HCT116 (cell line): ENCODE measurements at regions not wholly inside any gene's neighbourhood (a gene's known extent, or its start where the extent isn't known, plus 50 kb on each side); places are given as distances from the start of the nearest gene placed in this dataset.

Source experiments
- ATAC-seq: fragments of 200-7000 bp; cut with Tn5 transposase; 2 replicates; pipeline ENCODE4 v1.9.1; 2020; ENCODE audit warnings: mild to moderate bottlenecking, moderate library complexity
- BruUV-seq: library from RNA; stranded (reverse); fragments of 400-500 nt; replicated peaks from 2 replicates; lab custom pipeline; 2021; lab: Mats Ljungman, UMichigan
- CTCF ChIA-PET: fragments of 300-600 bp; sonication (Branson Sonifier 250); formaldehyde crosslinking; loops from one replicate; lab custom pipeline; 2021; ENCODE audit warnings: antibody characterized with exemption; lab: Charles Lee
- POLR2A ChIA-PET: fragments of 300-600, 350-600 bp; sonication (Branson Sonifier 250); formaldehyde crosslinking; loops from one replicate; lab custom pipeline; 2021; ENCODE audit warnings: antibody characterized with exemption; lab: Charles Lee
- RAD21 ChIA-PET, 2 experiments: fragments of 300-600 bp; sonication (Branson Sonifier 250); formaldehyde crosslinking; loops; one replicate each; lab custom pipeline; 2023; ENCODE audit warnings: low total read pairs in 2 of 2; ENCODE audit not compliant: uncharacterized antibody in 2 of 2, unreplicated experiment in 2 of 2, low non-redundant PET in 1 of 2; lab: Charles Lee
- DNase-seq: peaks from one replicate; pipeline ENCODE4 v3.0.0-alpha.2; 2010; ENCODE audit warnings: low read depth, low spot score
- H2AFZ ChIP-seq: fragments of 200-600 bp; shearing (Covaris generic), sonication (generic); 2 replicates; pipeline ENCODE4 v1.6.1; 2017; ENCODE audit warnings: low read depth, mixed run types, mixed read lengths, antibody characterized with exemption, low read length; ENCODE audit not compliant: poor library complexity, severe bottlenecking
- H3K27ac ChIP-seq: 2 replicates; pipeline ENCODE4 v1.5.1; 2012; ENCODE audit warnings: low read depth, low read length
- H3K27me3 ChIP-seq: fragments of 200-600 bp; sonication (generic); 2 replicates; pipeline ENCODE4 v1.6.1; 2016; ENCODE audit warnings: mixed run types, low read length, mixed read lengths; ENCODE audit not compliant: insufficient read depth
- H3K36me3 ChIP-seq, 2 experiments: fragments of 200-500 bp in 1 of 2; fragments of 200-600 bp in 1 of 2; sonication (Bioruptor generic) in 1 of 2; sonication (generic) in 1 of 2; 2 replicates each; pipeline versions ENCODE4 v1.5.1 to v1.6.1; 2014 to 2016; ENCODE audit warnings: low read length in 2 of 2, inconsistent platforms in 1 of 2, mixed read lengths in 1 of 2, mixed run types in 1 of 2; ENCODE audit not compliant: insufficient read depth in 2 of 2, control insufficient read depth in 1 of 2
- H3K4me1 ChIP-seq, 2 experiments: fragments of 200-600 bp in 1 of 2; sonication (generic) in 1 of 2; 2 replicates each; pipeline versions ENCODE4 v1.5.1 to v1.6.1; 2012 to 2017; ENCODE audit warnings: low read length in 2 of 2, inconsistent platforms in 1 of 2, mild to moderate bottlenecking in 1 of 2, mixed read lengths in 1 of 2, mixed run types in 1 of 2, moderate library complexity in 1 of 2; ENCODE audit not compliant: insufficient read depth in 2 of 2, control insufficient read depth in 1 of 2
- H3K4me2 ChIP-seq: fragments of 200-600 bp; sonication (generic); 2 replicates; pipeline ENCODE4 v1.6.1; 2017; ENCODE audit warnings: mixed run types, low read length, mixed read lengths
- H3K4me3 ChIP-seq, 2 experiments: fragments of 200-600 bp in 1 of 2; sonication (generic) in 1 of 2; replicated peaks in 1 of 2; 2 replicates each; pipeline ENCODE4 v1.5.1; 2011 to 2016; ENCODE audit warnings: low read length in 2 of 2, control low read depth in 1 of 2, low read depth in 1 of 2, mild to moderate bottlenecking in 1 of 2, mixed read lengths in 1 of 2, mixed run types in 1 of 2
- H3K79me2 ChIP-seq: fragments of 200-600 bp; sonication (generic); 2 replicates; pipeline ENCODE4 v1.6.1; 2017; ENCODE audit warnings: mild to moderate bottlenecking, mixed run types, low read length, moderate library complexity, mixed read lengths; ENCODE audit not compliant: insufficient read depth
- H3K9ac ChIP-seq: fragments of 200-600 bp; sonication (generic); 2 replicates; pipeline ENCODE4 v1.6.1; 2016; ENCODE audit warnings: low read length, mixed read lengths
- H3K9me2 ChIP-seq: fragments of 200-600 bp; sonication (generic), shearing (Covaris generic); 2 replicates; pipeline ENCODE4 v1.6.1; 2017; ENCODE audit warnings: mixed run types, mild to moderate bottlenecking, moderate library complexity; ENCODE audit not compliant: insufficient read depth
- H3K9me3 ChIP-seq, 2 experiments: fragments of 200-500 bp in 1 of 2; fragments of 200-600 bp in 1 of 2; sonication (Bioruptor generic) in 1 of 2; sonication (generic) in 1 of 2; 2 replicates each; pipeline ENCODE4 v1.6.1; 2014 to 2017; ENCODE audit warnings: low read length in 2 of 2, mixed read lengths in 2 of 2, inconsistent platforms in 1 of 2, low read depth in 1 of 2, mild to moderate bottlenecking in 1 of 2, mixed run types in 1 of 2, moderate library complexity in 1 of 2; ENCODE audit not compliant: control insufficient read depth in 1 of 2, insufficient read depth in 1 of 2
- H4K20me1 ChIP-seq: fragments of 200-600 bp; sonication (generic), shearing (Covaris generic); 2 replicates; pipeline ENCODE4 v1.6.1; 2017; ENCODE audit warnings: mixed run types, mild to moderate bottlenecking, moderate library complexity; ENCODE audit not compliant: insufficient read depth
- CBX3 ChIP-seq: IDR thresholded peaks from 2 replicates; pipeline ENCODE4 v1.6.1; 2012; ENCODE audit warnings: low read depth
- CEBPB ChIP-seq: IDR thresholded peaks from 2 replicates; pipeline ENCODE4 v1.6.1; 2012; ENCODE audit warnings: low read depth
- EGR1 ChIP-seq: IDR thresholded peaks from 2 replicates; pipeline ENCODE4 v1.6.1; 2012; ENCODE audit warnings: low read depth
- ELF1 ChIP-seq: IDR thresholded peaks from 2 replicates; pipeline ENCODE4 v1.6.1; 2012; ENCODE audit warnings: low read depth, borderline replicate concordance
- EZH2 ChIP-seq: fragments of 200-600 bp; sonication (generic); IDR thresholded peaks from 2 replicates; pipeline ENCODE4 v1.6.1; 2017; ENCODE audit warnings: antibody characterized with exemption, mixed run types
- EZH2phosphoT487 ChIP-seq: fragments of 200-600 bp; IDR thresholded peaks from 2 replicates; pipeline ENCODE4 v1.6.1; 2018; ENCODE audit warnings: antibody characterized with exemption, borderline replicate concordance
- FOSL1 ChIP-seq: IDR thresholded peaks from 2 replicates; pipeline ENCODE4 v1.6.1; 2012; ENCODE audit warnings: low read depth
- JUND ChIP-seq: IDR thresholded peaks from 2 replicates; pipeline ENCODE4 v1.6.1; 2012
- POLR2A ChIP-seq: IDR thresholded peaks from 2 replicates; pipeline ENCODE4 v1.7.0; 2011; ENCODE audit warnings: borderline replicate concordance; ENCODE audit not compliant: insufficient read depth, insufficient read length; ENCODE audit errors: extremely low read depth
- RAD21 ChIP-seq: IDR thresholded peaks from 2 replicates; pipeline ENCODE4 v1.6.1; 2012; ENCODE audit warnings: low read depth, mild to moderate bottlenecking
- SRF ChIP-seq: IDR thresholded peaks from 2 replicates; pipeline ENCODE4 v1.6.1; 2012; ENCODE audit warnings: low read depth
- TCF7L2 ChIP-seq: IDR thresholded peaks from 2 replicates; pipeline ENCODE4 v1.7.0; 2011; ENCODE audit warnings: borderline replicate concordance, inconsistent platforms; ENCODE audit not compliant: insufficient read depth, insufficient read length; ENCODE audit errors: extremely low read depth
- ZNF274 ChIP-seq: fragments of 200-500 bp; sonication (Bioruptor generic); IDR thresholded peaks from 2 replicates; pipeline ENCODE4 v1.6.1; 2014; ENCODE audit warnings: mild to moderate bottlenecking, low read depth, low read length, inconsistent platforms
- intact Hi-C: fragments of 100-400 bp; cut with micrococcal nuclease; formaldehyde crosslinking; loops from 2 replicates; pipeline ENCODE4 v1.10.0; 2022
- TF ChIP-seq, protein P1 (sequence below): IDR thresholded peaks from 2 replicates; pipeline ENCODE4 v1.6.1; 2012
- TF ChIP-seq, protein P2 (sequence below): IDR thresholded peaks from 2 replicates; pipeline ENCODE4 v1.6.1; 2012
- TF ChIP-seq, protein P3 (sequence below): IDR thresholded peaks from 2 replicates; pipeline ENCODE4 v1.6.1; 2011; ENCODE audit warnings: mild to moderate bottlenecking, low read length, moderate library complexity; ENCODE audit not compliant: insufficient replicate concordance; ENCODE audit errors: extremely low read depth

GRCh38 chr10:81450651-81451050, 424.3 kb upstream of the NRG3 start:
- BruUV-seq: no TSS peak
- no peak overlapping the region for H2AFZ ChIP-seq
- no peaks in the 10 kb centered on the region for H3K9me2 ChIP-seq
- RAD21 ChIA-PET: no interaction called here
- DNase-seq (no peak), ATAC-seq (no peak)
- no peaks in the 10 kb centered on the region for H4K20me1 ChIP-seq
- intact Hi-C loops: no loop called here
- no peak overlapping the region for H3K4me3 ChIP-seq
- H3K4me1 ChIP-seq: no peaks in the 10 kb centered on the region
- POLR2A ChIA-PET: no interaction called here
- CTCF ChIA-PET: no interaction called here
- H3K36me3 ChIP-seq: no peaks in the 10 kb centered on the region
- no peak overlapping the region for H3K27ac ChIP-seq
- no peaks in the 10 kb centered on the region for H3K79me2 ChIP-seq
- TF ChIP-seq EZH2phosphoT487 (no peak), ZNF274 (no peak), EZH2 (no peak), JUND (no peak), CEBPB (no peak), TCF7L2 (no peak), SRF (no peak), FOSL1 (no peak), ELF1 (no peak), RAD21 (no peak), POLR2A (no peak), CBX3 (no peak), EGR1 (no peak)
- TF ChIP-seq, protein P1, sequence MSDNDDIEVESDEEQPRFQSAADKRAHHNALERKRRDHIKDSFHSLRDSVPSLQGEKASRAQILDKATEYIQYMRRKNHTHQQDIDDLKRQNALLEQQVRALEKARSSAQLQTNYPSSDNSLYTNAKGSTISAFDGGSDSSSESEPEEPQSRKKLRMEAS: no peak
- TF ChIP-seq, protein P2, sequence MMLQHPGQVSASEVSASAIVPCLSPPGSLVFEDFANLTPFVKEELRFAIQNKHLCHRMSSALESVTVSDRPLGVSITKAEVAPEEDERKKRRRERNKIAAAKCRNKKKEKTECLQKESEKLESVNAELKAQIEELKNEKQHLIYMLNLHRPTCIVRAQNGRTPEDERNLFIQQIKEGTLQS: no peak
- TF ChIP-seq, protein P3, sequence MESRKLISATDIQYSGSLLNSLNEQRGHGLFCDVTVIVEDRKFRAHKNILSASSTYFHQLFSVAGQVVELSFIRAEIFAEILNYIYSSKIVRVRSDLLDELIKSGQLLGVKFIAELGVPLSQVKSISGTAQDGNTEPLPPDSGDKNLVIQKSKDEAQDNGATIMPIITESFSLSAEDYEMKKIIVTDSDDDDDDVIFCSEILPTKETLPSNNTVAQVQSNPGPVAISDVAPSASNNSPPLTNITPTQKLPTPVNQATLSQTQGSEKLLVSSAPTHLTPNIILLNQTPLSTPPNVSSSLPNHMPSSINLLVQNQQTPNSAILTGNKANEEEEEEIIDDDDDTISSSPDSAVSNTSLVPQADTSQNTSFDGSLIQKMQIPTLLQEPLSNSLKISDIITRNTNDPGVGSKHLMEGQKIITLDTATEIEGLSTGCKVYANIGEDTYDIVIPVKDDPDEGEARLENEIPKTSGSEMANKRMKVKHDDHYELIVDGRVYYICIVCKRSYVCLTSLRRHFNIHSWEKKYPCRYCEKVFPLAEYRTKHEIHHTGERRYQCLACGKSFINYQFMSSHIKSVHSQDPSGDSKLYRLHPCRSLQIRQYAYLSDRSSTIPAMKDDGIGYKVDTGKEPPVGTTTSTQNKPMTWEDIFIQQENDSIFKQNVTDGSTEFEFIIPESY: no peak
- H3K9me3 ChIP-seq: peaks cover 3 to 7% of the 10 kb centered on the region in 2 experiments; a peak in 2 of 4 replicates
- no peak overlapping the region for H3K9ac ChIP-seq
- no peak overlapping the region for H3K4me2 ChIP-seq
- no peaks in the 10 kb centered on the region for H3K27me3 ChIP-seq
